Choroid plexus epithelial cell (primary cell): ENCODE measurements at regions not wholly inside any gene's neighbourhood (a gene's known extent, or its start where the extent isn't known, plus 50 kb on each side); places are given as distances from the start of the nearest gene placed in this dataset.

Source experiments
- DNase-seq: peaks from one replicate; pipeline ENCODE4 v3.0.0-alpha.2; 2010; ENCODE audit warnings: low read depth
- H3K4me3 ChIP-seq: 2 replicates; pipeline ENCODE4 v1.5.1; 2011; ENCODE audit warnings: low read depth, mild to moderate bottlenecking, control low read depth, low read length, moderate library complexity
- CTCF ChIP-seq: conservative IDR thresholded peaks from 2 replicates; pipeline ENCODE4 v1.5.1; 2011; ENCODE audit warnings: low read depth, mild to moderate bottlenecking, control low read depth, inconsistent platforms, low read length, moderate library complexity

GRCh38 chr3:21357241-21357640, 393.8 kb downstream of the ZNF385D start:
- no peak for TF ChIP-seq CTCF
- H3K4me3 ChIP-seq = no peak overlapping the region

GRCh38 chr3:21356402-21356801, 394.6 kb downstream of the ZNF385D start:
- no peak for TF ChIP-seq CTCF
- DNase-seq = no peak

More at GRCh38 chr3:21357241-21357640, 393.8 kb downstream of the ZNF385D start:
- DNase-seq = no peak

GRCh38 chr3:21345382-21345976, 405.5 kb downstream of the ZNF385D start:
- TF ChIP-seq CTCF = no peak
- no peak overlapping the region for H3K4me3 ChIP-seq
- DNase-seq = no peak

More at GRCh38 chr3:21356402-21356801, 394.6 kb downstream of the ZNF385D start:
- no peak overlapping the region for H3K4me3 ChIP-seq

GRCh38 chr3:21331857-21332256, 419.2 kb downstream of the ZNF385D start:
- no peak for DNase-seq
- TF ChIP-seq CTCF = no peak
- no peak overlapping the region for H3K4me3 ChIP-seq

GRCh38 chr3:21331321-21331720, 419.7 kb downstream of the ZNF385D start:
- DNase-seq = no peak
- no peak overlapping the region for H3K4me3 ChIP-seq
- no peak for TF ChIP-seq CTCF

- no peak for DNase-seq
- no peak for TF ChIP-seq CTCF
- H3K4me3 ChIP-seq = no peak overlapping the region
Measured at GRCh38 chr3:21330293-21330692, 420.7 kb downstream of the ZNF385D start.

- DNase-seq = no peak
- H3K4me3 ChIP-seq = no peak overlapping the region
- no peak for TF ChIP-seq CTCF
Measured at GRCh38 chr3:21328711-21329390, 422.2 kb downstream of the ZNF385D start.
